HG02884 (cell line): ENCODE measurements at regions not wholly inside any gene's neighbourhood (a gene's known extent, or its start where the extent isn't known, plus 50 kb on each side); places are given as distances from the start of the nearest gene placed in this dataset.
"Not testable (repeated sequence)": the region's sequence is repeated elsewhere in the genome, so short reads cannot be mapped to it uniquely, and the experiment has no call there.

Experiments
- ATAC-seq: cut with Tn5 transposase; IDR thresholded peaks from one replicate; pipeline ENCODE4 v1.9.1; 2021; ENCODE audit warnings: mild to moderate bottlenecking, moderate library complexity; ENCODE audit not compliant: unreplicated experiment

- ATAC-seq = no peak
Observed at GRCh38 chr5:29561564-29561963, 1631.9 kb upstream of the CDH6 start.

- ATAC-seq = no peak
Observed at GRCh38 chr5:29550523-29550922, 1643.0 kb upstream of the CDH6 start.

DNA sequence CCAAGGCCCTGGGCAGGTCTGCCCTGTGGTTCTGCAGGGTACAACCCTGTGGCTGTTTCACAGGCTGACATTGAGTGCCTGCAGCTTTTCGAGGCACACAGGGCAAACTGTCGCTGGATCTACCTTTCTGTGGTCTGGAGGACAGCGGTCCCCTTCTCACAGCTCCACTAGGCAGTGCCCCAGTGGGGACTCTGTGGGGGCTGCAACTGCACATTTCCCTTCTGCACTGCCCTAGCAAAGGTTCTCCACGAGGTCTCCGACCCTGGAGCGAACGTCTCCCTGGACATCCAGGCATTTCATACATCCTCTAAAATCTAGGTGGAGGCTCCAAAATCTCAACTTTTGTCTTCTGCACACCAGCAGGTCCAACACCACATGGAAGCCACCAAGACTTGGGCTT lies 1645.2 kb upstream of the CDH6 start:
- no peak for ATAC-seq

- ATAC-seq = no peak
Observed at GRCh38 chr5:29547236-29547865, 1646.1 kb upstream of the CDH6 start.

DNA sequence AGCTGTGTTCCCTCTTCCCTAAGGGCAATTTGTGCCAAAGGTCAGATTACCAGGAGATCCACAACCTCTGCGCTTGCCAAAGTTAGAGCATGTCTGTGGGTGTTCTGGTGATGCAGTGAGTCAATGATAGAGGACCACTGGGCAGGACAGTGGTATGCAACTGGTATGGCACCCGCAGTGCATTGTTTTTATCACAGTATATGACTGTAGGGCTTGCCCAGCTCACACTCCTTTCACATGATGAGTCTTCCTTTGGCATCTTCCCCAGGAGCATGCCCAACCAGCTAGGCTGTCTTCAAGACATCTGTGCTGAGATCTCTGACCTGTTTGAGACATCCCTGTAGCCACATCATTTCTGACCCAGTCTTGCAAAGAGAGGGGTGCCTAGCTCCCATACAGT lies 1650.0 kb upstream of the CDH6 start:
- no peak for ATAC-seq

DNA sequence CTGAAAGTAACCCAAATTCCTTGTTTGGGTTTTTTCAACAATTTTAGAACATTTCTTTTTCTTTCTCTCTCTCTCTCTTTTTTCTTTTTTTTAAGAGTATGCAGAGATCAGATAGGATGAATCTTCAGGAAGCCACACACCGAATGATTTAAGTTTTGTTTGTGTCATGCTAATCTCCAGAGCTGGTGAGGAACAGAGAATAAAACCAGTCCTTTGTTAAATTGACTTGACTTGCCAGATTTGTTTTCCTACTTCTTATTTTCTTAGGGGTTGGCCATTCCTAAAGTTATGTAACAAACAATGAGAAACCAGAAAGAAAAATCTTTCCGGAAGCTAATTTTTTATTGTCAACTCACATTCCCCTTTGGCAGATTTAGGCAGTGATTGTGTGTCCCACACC lies 1669.3 kb upstream of the CDH6 start:
- ATAC-seq = no peak

DNA sequence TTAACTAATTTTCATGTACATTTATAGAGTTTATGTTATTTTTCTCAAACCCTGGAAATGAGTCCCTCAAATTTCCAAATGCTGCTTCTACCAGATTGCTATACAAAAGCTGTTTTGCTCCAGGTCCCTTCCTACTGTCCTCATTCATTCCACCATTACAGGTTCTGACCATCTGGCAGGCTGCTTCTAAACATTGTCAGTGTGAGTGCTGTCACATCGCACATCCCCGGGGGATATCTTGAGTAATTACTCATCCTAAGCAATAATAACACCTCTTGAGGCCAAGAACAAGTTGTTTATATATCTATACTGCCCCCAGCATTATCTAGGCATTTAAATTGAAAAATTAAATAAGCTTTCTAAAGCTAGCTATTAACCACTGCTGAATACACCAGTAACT lies 1675.3 kb upstream of the CDH6 start:
- ATAC-seq = no peak

DNA sequence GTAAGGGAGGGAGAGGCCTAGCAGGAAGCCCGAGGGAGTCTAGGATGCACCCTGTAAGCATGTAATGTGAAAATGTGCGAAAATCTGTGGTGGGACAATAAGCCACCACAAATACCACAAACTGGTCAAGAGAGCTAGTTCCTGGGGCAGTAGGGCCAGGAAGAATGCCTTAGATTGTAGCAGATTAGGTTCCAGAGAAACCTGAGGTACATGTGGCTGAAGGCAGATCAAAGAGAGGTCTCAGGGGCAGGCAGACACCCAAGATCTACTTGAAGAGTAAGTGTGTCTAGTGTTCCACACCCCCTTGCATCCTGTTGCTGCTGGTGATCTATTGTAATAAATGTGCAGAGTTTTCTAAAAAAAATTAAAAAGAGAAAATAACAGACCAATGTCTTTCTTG lies 1677.3 kb upstream of the CDH6 start:
- ATAC-seq = no peak

- ATAC-seq = no peak
Observed at GRCh38 chr5:29508131-29508530, 1685.4 kb upstream of the CDH6 start.

DNA sequence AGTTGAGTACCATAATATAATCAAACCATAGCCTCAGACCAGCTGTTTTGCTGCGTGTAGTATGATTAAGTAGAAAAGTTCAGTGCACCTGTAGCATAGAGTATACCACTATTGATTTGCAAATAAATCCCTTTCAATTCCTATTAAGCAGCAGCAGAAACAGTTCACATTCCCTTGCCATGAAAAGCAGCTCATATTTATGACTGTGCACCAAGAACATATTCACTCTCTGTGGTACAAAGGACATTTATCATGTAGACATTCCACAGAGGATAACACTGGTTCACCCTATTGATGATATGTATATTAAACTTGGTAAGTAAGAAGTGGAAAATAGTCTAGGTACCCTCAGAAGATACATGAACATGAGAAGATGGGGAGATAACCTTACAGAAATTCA lies 1689.1 kb upstream of the CDH6 start:
- no peak for ATAC-seq

DNA sequence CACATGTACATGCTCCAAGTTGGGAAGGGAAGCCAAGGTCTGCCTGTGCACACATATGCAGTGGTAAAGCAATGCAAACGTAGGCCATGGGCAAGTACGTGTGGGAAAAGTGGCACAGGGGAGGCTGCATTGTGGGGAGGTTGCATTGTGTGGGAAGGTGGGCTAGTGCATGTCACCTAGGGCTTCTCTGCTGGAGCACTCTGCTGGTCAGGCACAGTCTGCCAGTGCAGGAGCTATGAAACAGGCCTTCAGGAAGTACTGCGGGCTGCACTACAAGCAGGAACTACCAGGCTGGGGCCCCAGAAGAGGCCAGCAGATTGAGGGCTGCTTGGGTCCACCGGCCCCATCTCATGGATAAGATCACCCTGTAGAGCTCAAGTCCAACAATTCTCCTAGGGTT lies 1694.6 kb upstream of the CDH6 start:
- no peak for ATAC-seq

- ATAC-seq = no peak
Observed at GRCh38 chr5:29498412-29498811, 1695.1 kb upstream of the CDH6 start.

GRCh38 chr5:29485333-29485732 lies 1708.2 kb upstream of the CDH6 start:
- ATAC-seq = no peak

DNA sequence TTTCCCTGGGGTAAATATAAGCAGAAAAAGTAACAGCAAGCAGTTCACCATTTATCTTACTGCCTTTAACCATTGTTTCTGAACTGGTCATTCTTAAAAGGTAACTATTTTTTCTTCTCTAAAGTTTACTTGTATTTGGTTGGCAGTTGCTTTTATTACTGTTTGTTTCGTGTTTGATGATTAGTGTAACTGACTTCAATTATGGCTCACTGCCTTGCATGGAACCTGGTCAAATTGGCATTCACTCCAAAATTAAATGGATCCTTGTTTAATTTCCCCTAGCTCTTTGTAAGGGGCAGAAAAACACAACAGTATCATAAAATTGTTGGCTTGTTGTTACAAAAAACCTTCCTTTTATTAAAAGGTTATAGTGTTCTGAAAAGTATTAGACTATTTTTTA lies 1723.9 kb upstream of the CDH6 start:
- ATAC-seq = no peak

- no peak for ATAC-seq
Observed at GRCh38 chr5:29462241-29462640, 1731.2 kb upstream of the CDH6 start.

DNA sequence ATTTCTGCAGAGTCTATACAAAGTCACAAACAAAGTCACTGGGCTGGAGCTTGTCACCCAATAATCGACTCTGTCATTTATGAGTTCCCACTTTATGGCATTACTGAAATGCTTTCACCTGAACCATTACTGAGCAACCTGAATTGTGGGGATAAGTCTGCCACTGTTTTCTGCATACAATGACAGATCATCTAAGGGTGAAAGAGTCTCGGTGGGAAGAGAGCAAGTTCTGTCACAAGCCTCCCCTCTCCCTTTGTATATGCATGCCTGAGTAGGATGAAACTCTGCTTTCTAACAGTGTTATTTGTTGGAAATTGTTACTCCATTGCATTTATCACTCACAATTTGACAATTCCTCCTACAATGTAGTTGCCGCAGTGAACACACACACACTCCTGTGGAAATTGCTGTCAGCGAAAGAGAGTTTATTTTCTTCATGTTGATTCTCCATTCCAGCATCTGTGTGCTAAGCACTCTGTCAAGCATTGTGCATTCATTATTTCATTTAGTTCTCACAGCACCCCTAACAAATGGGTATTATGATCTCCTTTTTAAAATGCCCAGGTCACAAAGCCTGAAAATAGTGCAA lies 1732.4 kb upstream of the CDH6 start:
- no peak for ATAC-seq

GRCh38 chr5:29451004-29451403 lies 1742.5 kb upstream of the CDH6 start:
- not testable (repeated sequence) for ATAC-seq

DNA sequence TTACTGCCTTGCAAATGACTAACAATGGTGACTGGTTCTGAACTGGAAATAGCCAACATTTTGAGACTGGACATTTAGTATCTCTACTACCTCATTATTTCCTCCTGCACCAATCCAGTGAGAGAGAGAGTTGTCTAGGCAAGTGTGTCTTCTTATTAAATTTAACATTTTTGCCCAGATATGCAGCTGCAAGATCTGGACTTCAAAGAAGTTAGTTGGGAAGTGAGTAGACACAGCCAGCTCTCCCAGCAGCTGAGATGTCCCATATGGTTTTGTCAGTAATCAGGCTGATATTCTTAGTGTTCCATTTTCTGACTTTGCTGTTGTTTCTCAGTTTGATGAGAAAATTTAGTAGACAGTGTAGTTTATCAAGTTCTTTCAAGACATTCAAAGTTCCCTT lies 1778.8 kb upstream of the CDH6 start:
- no peak for ATAC-seq

DNA sequence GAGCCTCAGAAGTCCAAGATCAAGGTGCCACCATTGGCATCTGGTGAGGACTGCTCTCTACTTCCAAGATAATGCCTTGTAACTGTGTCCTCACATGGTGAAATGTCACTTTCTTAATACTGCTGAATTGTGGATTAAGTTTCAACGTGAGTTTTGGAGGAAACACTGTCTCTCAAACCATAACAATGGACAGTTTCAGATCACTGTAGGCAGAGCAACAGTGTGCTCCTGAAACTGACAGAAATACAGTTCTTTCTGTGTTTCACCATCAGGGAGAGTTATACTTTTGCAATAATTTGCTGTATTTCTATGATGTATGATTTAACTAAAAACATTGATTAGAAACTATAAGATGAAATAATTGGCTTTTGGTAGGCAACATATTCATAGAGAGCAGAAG lies 1780.5 kb upstream of the CDH6 start:
- ATAC-seq = no peak

- no peak for ATAC-seq
Observed at GRCh38 chr5:29402270-29402669, 1791.2 kb upstream of the CDH6 start.

DNA sequence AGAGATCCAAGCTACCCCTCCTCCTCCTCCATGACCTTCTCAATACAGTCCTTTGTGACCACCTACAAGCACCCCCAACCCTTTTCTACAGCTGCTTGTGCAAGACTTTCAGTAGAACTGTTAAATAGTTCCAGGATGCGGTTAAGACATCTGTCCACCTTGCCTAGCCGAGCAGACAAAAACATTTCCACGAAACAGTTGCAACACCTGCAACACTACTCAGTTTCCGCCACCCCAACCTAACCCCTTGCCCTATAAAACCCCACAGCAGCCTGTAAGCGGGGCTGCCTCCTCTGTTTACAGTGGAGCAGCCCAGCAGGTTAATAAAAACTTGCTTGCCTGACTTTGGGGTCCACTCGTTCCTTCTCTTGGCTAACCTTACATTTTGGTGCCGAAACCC lies 1803.5 kb upstream of the CDH6 start:
- ATAC-seq = no peak

DNA sequence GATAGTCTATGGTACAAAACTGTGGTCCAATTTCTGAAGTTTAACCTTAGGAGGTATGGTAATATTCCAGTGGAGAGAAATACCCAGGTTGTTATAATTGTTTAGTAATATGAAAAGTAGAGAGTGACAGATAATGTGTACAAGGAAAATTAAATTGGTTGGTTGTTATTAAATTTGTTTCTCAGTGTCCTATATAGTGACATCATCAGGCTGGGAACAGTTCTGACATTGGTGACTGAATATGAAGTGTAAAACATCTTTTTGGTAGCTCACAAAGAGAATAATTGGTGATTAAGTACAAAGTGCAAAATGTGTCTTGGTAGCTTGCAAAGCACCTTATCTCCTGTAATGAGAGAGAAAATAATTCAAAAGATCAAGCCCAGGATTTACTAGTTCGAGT lies 1806.1 kb upstream of the CDH6 start:
- no peak for ATAC-seq

DNA sequence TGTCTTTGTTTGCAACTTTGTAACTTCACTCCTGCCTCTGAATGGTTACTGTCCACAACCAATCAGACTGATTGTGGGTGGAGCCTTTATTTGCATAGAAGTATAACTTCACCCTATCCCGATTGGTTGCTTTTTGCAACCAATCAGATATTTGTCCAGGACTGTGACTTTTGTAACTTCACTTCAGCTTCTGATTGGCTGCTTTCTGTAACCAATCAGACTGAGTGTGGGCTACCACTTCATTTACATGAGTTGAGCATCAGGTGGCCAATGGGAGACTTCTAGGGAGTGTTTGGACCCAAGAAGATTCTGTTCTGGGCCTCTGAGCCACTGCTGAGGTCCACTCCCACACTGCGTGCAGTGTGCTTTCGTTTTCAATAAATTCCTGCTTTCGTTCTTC lies 1810.7 kb upstream of the CDH6 start:
- ATAC-seq = no peak
